ENCODE measurements at regions not wholly inside any gene's neighbourhood (a gene's known extent, or its start where the extent isn't known, plus 50 kb on each side); places are given as distances from the start of the nearest gene placed in this dataset.

DNA sequence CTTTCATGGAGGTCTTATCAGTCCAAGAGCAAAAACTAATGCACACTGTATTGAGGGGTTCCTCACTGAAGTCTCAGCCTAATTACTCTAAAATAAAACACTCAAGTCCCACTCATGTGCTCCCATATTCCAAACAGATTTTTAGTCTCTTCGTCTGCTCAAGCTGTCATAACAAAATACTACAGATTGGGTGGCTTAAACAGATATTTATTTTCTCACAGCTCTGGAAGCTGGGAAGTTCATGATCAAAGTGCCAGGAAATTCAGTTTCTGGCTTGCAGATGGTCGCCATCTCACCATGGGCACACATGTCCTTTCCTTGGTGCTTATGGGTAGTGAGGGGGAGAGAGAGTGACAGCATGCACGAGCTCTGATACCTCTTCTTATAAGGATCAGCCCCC, 147.5 kb downstream of the ANXA2 start:
- CTCF ChIA-PET, result no interaction called here
- no peaks in the 10 kb centered on the region for H3K36me3 ChIP-seq (ENCODE audit: control insufficient read depth in 2 of 2, extremely low read depth in 1 of 2, insufficient read depth in 2 of 2, low read length in 2 of 2)

DNA sequence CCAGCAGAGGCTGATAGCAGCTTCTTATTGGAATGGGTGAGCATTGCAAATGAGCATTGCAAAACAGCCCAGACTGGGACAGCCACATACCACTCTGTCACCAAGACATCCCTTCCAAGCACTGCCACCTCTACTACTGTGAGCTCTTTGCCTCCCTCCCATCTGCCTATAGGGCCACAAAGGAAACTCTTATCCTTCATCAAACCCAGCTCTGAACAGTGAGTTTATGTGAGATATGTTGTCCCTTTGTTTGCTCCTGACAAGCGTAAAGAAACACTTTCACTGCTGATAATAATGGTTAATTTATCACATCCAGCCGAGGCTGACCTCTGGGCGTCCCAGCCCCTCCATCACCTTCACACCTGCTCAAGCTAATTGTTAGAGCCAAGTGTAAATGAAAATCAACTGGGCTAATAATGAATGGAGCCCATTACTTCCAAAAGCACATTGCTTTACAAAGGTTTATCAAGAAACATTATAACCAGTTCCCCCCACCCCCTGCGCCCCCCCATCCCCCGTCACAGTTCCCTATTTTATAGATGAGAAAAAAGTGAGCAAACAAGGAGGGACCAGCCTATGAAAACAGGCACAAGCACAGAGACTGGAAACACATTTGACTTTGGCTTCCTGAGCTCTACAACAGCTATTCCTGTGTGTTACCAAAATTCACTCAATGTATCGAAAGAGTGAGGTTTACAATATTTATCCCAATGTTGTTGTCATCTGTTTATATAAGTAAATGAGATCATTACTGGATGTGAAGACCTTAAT, 146.3 kb downstream of the ANXA2 start:
- CTCF ChIA-PET, result interaction anchor here (0.6 kb wide), 1 partner anchor 70 kb away, joined by 3 read pairs; no protein-coding TSS in a partner anchor
- Histone ChIP-seq H3K27ac (ENCODE audit: insufficient read depth, low read depth, low read length) (no peak overlapping the region), H3K9ac (replicated peaks; ENCODE audit: extremely low read depth, insufficient read depth, low read length) (no peak overlapping the region), H4K20me1 (replicated peaks; ENCODE audit: control insufficient read depth, extremely low read depth, insufficient read depth, low read length) (no peaks in the 10 kb centered on the region), H3K27me3 (ENCODE audit: control insufficient read depth in 2 of 2, insufficient read depth in 2 of 2, low read length in 2 of 2) (peaks cover 4 to 12% of the 10 kb centered on the region in 2 experiments), H2AFZ (ENCODE audit: low read depth, low read length) (no peak overlapping the region), H3K4me2 (ENCODE audit: insufficient read depth, low read length) (no peak overlapping the region), H3K79me2 (ENCODE audit: control insufficient read depth, insufficient read depth, low read length) (no peaks in the 10 kb centered on the region), H3K36me3 (ENCODE audit: control insufficient read depth in 2 of 2, extremely low read depth in 1 of 2, insufficient read depth in 2 of 2, low read length in 2 of 2) (no peaks in the 10 kb centered on the region), H3K9me1 (replicated peaks; ENCODE audit: control insufficient read depth, extremely low read depth, insufficient read depth, low read length) (no peaks in the 10 kb centered on the region), H3K4me1 (ENCODE audit: control insufficient read depth, extremely low read depth, insufficient read depth, low read length) (no peaks in the 10 kb centered on the region), H3K9me3 (replicated peaks; ENCODE audit: control insufficient read depth, insufficient read depth, low read length) (no peaks in the 10 kb centered on the region), H3K4me3 (replicated peaks in 1 of 3; ENCODE audit: insufficient read depth in 1 of 3, low read depth in 1 of 3, low read length in 3 of 3) (no peak overlapping the region)
- FAIRE-seq, result no peak
- BruUV-seq (replicated peaks), result no TSS peak
- POLR2A ChIA-PET, result no interaction called here
- dilution Hi-C loops (cut with MboI; ENCODE audit: extremely low pct_ligation_motif_present, low sequenced_read_pairs), result no loop called here
- DNase-seq (ENCODE audit: low read depth, low spot score), result no peak
- no peak for TF ChIP-seq JUN (IDR thresholded peaks at IDR 0.05; ENCODE audit: borderline replicate concordance, insufficient read depth, insufficient read length, low read depth)
- TF ChIP-seq POLR2A (IDR thresholded peaks at IDR 0.05; ENCODE audit: low read depth, low read length), result no peak
- no peak for TF ChIP-seq MAX (IDR thresholded peaks at IDR 0.05; ENCODE audit: insufficient read depth, insufficient read length)
- TF ChIP-seq, protein P1, sequence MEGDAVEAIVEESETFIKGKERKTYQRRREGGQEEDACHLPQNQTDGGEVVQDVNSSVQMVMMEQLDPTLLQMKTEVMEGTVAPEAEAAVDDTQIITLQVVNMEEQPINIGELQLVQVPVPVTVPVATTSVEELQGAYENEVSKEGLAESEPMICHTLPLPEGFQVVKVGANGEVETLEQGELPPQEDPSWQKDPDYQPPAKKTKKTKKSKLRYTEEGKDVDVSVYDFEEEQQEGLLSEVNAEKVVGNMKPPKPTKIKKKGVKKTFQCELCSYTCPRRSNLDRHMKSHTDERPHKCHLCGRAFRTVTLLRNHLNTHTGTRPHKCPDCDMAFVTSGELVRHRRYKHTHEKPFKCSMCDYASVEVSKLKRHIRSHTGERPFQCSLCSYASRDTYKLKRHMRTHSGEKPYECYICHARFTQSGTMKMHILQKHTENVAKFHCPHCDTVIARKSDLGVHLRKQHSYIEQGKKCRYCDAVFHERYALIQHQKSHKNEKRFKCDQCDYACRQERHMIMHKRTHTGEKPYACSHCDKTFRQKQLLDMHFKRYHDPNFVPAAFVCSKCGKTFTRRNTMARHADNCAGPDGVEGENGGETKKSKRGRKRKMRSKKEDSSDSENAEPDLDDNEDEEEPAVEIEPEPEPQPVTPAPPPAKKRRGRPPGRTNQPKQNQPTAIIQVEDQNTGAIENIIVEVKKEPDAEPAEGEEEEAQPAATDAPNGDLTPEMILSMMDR (IDR thresholded peaks at IDR 0.05; ENCODE audit: extremely low read depth in 1 of 2, insufficient read depth in 1 of 2, low read depth in 1 of 2, low read length in 2 of 2), result no peak
- no peak for TF ChIP-seq GATA2 (IDR thresholded peaks at IDR 0.05; ENCODE audit: insufficient read depth, insufficient read length, low read depth, low read length)
- no peak for TF ChIP-seq MYC (IDR thresholded peaks at IDR 0.05; ENCODE audit: low read depth, low read length)
- no peak for TF ChIP-seq POLR2AphosphoS5 (IDR thresholded peaks at IDR 0.05; ENCODE audit: insufficient read depth, low read depth, low read length)
- no peak for TF ChIP-seq FOS (IDR thresholded peaks at IDR 0.05; ENCODE audit: borderline replicate concordance, insufficient read depth, low read length)
- TF ChIP-seq EZH2 (IDR thresholded peaks at IDR 0.05; ENCODE audit: borderline replicate concordance, low read depth, low read length, severe bottlenecking), result no peak
- intact Hi-C loops (cut with micrococcal nuclease), result no loop called here

More for the DNA sequence above, 147.5 kb downstream of the ANXA2 start:
- H3K27me3 ChIP-seq (ENCODE audit: control insufficient read depth in 2 of 2, insufficient read depth in 2 of 2, low read length in 2 of 2), result peaks cover 4 to 17% of the 10 kb centered on the region in 2 experiments
- dilution Hi-C loops (cut with MboI; ENCODE audit: extremely low pct_ligation_motif_present, low sequenced_read_pairs) (no loop called here), intact Hi-C loops (cut with micrococcal nuclease) (no loop called here)
- POLR2A ChIA-PET, result no interaction called here
- H4K20me1 ChIP-seq (replicated peaks; ENCODE audit: control insufficient read depth, extremely low read depth, insufficient read depth, low read length), result no peaks in the 10 kb centered on the region
- H3K4me3 ChIP-seq (replicated peaks in 1 of 3; ENCODE audit: insufficient read depth in 1 of 3, low read depth in 1 of 3, low read length in 3 of 3), result no peak overlapping the region
- no peak overlapping the region for H3K27ac ChIP-seq (ENCODE audit: insufficient read depth, low read depth, low read length)
- no peaks in the 10 kb centered on the region for H3K4me1 ChIP-seq (ENCODE audit: control insufficient read depth, extremely low read depth, insufficient read depth, low read length)
- no TSS peak for BruUV-seq (replicated peaks)
- no peak overlapping the region for H3K9ac ChIP-seq (replicated peaks; ENCODE audit: extremely low read depth, insufficient read depth, low read length)
- no peaks in the 10 kb centered on the region for H3K9me1 ChIP-seq (replicated peaks; ENCODE audit: control insufficient read depth, extremely low read depth, insufficient read depth, low read length)
- no peak overlapping the region for H3K4me2 ChIP-seq (ENCODE audit: insufficient read depth, low read length)
- no peak for FAIRE-seq
- no peak for DNase-seq (ENCODE audit: low read depth, low spot score)
- H3K9me3 ChIP-seq (replicated peaks; ENCODE audit: control insufficient read depth, insufficient read depth, low read length), result no peaks in the 10 kb centered on the region
- no peak overlapping the region for H2AFZ ChIP-seq (ENCODE audit: low read depth, low read length)
- no peak for TF ChIP-seq MYC (IDR thresholded peaks at IDR 0.05; ENCODE audit: low read depth, low read length)
- TF ChIP-seq POLR2A (IDR thresholded peaks at IDR 0.05; ENCODE audit: low read depth, low read length), result no peak
- TF ChIP-seq FOS (IDR thresholded peaks at IDR 0.05; ENCODE audit: borderline replicate concordance, insufficient read depth, low read length), result no peak
- no peak for TF ChIP-seq JUN (IDR thresholded peaks at IDR 0.05; ENCODE audit: borderline replicate concordance, insufficient read depth, insufficient read length, low read depth)
- TF ChIP-seq EZH2 (IDR thresholded peaks at IDR 0.05; ENCODE audit: borderline replicate concordance, low read depth, low read length, severe bottlenecking), result no peak
- no peaks in the 10 kb centered on the region for H3K79me2 ChIP-seq (ENCODE audit: control insufficient read depth, insufficient read depth, low read length)
